Colonic mucosa (tissue), 4 donors: ENCODE measurements at regions not wholly inside any gene's neighbourhood (a gene's known extent, or its start where the extent isn't known, plus 50 kb on each side); places are given as distances from the start of the nearest gene placed in this dataset.
"Not testable (repeated sequence)": the region's sequence is repeated elsewhere in the genome, so short reads cannot be mapped to it uniquely, and the experiment has no call there.

ENCODE experiments used
- DNase-seq: peaks from one replicate; pipeline ENCODE4 v3.0.0-alpha.2; 2020
- H3K27ac ChIP-seq: fragments of 200-600 bp; one replicate; pipeline ENCODE4 v1.8.0; 2021
- H3K27me3 ChIP-seq: fragments of 200-600 bp; one replicate; pipeline ENCODE4 v1.8.0; 2021
- H3K36me3 ChIP-seq: fragments of 200-600 bp; one replicate; pipeline ENCODE4 v1.8.0; 2021
- H3K4me1 ChIP-seq: fragments of 200-600 bp; one replicate; pipeline ENCODE4 v1.8.0; 2021; ENCODE audit warnings: mild to moderate bottlenecking
- H3K4me3 ChIP-seq: fragments of 200-600 bp; one replicate; pipeline ENCODE4 v1.8.0; 2021
- H3K9ac ChIP-seq, 2 donors: one replicate each; pipeline ENCODE4 v1.7.0; 2013; ENCODE audit warnings: control low read depth in 2 of 2, low read depth in 2 of 2, low read length in 2 of 2
- H3K9me3 ChIP-seq: fragments of 200-600 bp; one replicate; pipeline ENCODE4 v1.8.0; 2021
- CTCF ChIP-seq: fragments of 200-600 bp; IDR thresholded peaks from one replicate; pipeline ENCODE4 v1.8.0; 2022; ENCODE audit warnings: antibody characterized with exemption, mild to moderate bottlenecking
- intact Hi-C: fragments of 100-400 bp; cut with DNase I; formaldehyde crosslinking; loops from one replicate; pipeline ENCODE4 v1.14.1; 2022
- donor health status: healthy.
- donor health status: DM: no; HTN: no; CAD: no.
- donor health status: DM: no; HTN: no; CAD: no.

- no peaks in the 10 kb centered on the region for H3K9me3 ChIP-seq
- H3K36me3 ChIP-seq = no peaks in the 10 kb centered on the region
- no peaks in the 10 kb centered on the region for H3K27me3 ChIP-seq
- DNase-seq = no peak
- intact Hi-C loops = no loop called here
- TF ChIP-seq CTCF = no peak
- H3K4me1 ChIP-seq = no peaks in the 10 kb centered on the region
- H3K4me3 ChIP-seq = no peak overlapping the region
- no peak overlapping the region for H3K9ac ChIP-seq
- no peak overlapping the region for H3K27ac ChIP-seq
Measured at GRCh38 chr5:103744159-103744558, 181.6 kb upstream of the NUDT12 start.

GRCh38 chr5:103743421-103743820 is 180.8 kb upstream of the NUDT12 start:
- no peak overlapping the region for H3K27ac ChIP-seq
- no peaks in the 10 kb centered on the region for H3K27me3 ChIP-seq
- TF ChIP-seq CTCF = no peak
- no peak for DNase-seq
- H3K9me3 ChIP-seq = no peaks in the 10 kb centered on the region
- no peak overlapping the region for H3K9ac ChIP-seq
- no peaks in the 10 kb centered on the region for H3K36me3 ChIP-seq
- intact Hi-C loops = no loop called here
- H3K4me3 ChIP-seq = no peak overlapping the region
- no peaks in the 10 kb centered on the region for H3K4me1 ChIP-seq

- intact Hi-C loops = no loop called here
- no peaks in the 10 kb centered on the region for H3K4me1 ChIP-seq
- H3K9me3 ChIP-seq = no peaks in the 10 kb centered on the region
- no peak for DNase-seq
- no peak overlapping the region for H3K4me3 ChIP-seq
- no peaks in the 10 kb centered on the region for H3K36me3 ChIP-seq
- no peak overlapping the region for H3K27ac ChIP-seq
- TF ChIP-seq CTCF = no peak
- no peak overlapping the region for H3K9ac ChIP-seq
- no peaks in the 10 kb centered on the region for H3K27me3 ChIP-seq
Measured at GRCh38 chr5:103741984-103742383, 179.4 kb upstream of the NUDT12 start.

- H3K9ac ChIP-seq, H3K27me3 ChIP-seq, H3K9me3 ChIP-seq, DNase-seq, H3K4me1 ChIP-seq, intact Hi-C loops, H3K27ac ChIP-seq, H3K4me3 ChIP-seq, H3K36me3 ChIP-seq: not testable (repeated sequence)
Measured at GRCh38 chr5:103736343-103736742, 173.8 kb upstream of the NUDT12 start.

GRCh38 chr5:103724271-103724670 is 161.7 kb upstream of the NUDT12 start:
- Histone ChIP-seq H3K4me3 (no peak overlapping the region), H3K27me3 (no peaks in the 10 kb centered on the region), H3K27ac (no peak overlapping the region), H3K36me3 (no peaks in the 10 kb centered on the region), H3K4me1 (no peaks in the 10 kb centered on the region), H3K9ac (no peak overlapping the region), H3K9me3 (no peaks in the 10 kb centered on the region)
- no peak for TF ChIP-seq CTCF
- no peak for DNase-seq
- intact Hi-C loops = no loop called here

- Histone ChIP-seq H3K9ac (no peak overlapping the region), H3K4me3 (no peak overlapping the region), H3K4me1 (no peaks in the 10 kb centered on the region), H3K36me3 (no peaks in the 10 kb centered on the region), H3K27me3 (no peaks in the 10 kb centered on the region), H3K27ac (no peak overlapping the region), H3K9me3 (no peaks in the 10 kb centered on the region)
- DNase-seq = no peak
- no peak for TF ChIP-seq CTCF
- intact Hi-C loops = no loop called here
Measured at GRCh38 chr5:103721183-103721582, 158.6 kb upstream of the NUDT12 start.
